PFSK-1 (cell line): ENCODE measurements at regions not wholly inside any gene's neighbourhood (a gene's known extent, or its start where the extent isn't known, plus 50 kb on each side); places are given as distances from the start of the nearest gene placed in this dataset.

Source experiments
- FOXP2 ChIP-seq: optimal IDR thresholded peaks from 2 replicates; pipeline ENCODE3; 2011; ENCODE audit warnings: borderline replicate concordance, control low read depth, inconsistent platforms; ENCODE audit not compliant: insufficient read depth; ENCODE audit errors: extremely low read length, extremely low read depth
- POLR2AphosphoS5 ChIP-seq: IDR thresholded peaks from 2 replicates; pipeline ENCODE4 v1.6.1; 2012; ENCODE audit warnings: low read depth, mild to moderate bottlenecking, control low read depth, low read length, moderate library complexity
- SIN3A ChIP-seq: IDR thresholded peaks from 2 replicates; pipeline ENCODE4 v1.6.1; 2012; ENCODE audit warnings: mild to moderate bottlenecking, low read length, moderate library complexity, borderline replicate concordance; ENCODE audit not compliant: insufficient read depth
- TAF1 ChIP-seq: IDR thresholded peaks from 2 replicates; pipeline ENCODE4 v1.6.1; 2012; ENCODE audit warnings: low read length, control low read depth, borderline replicate concordance; ENCODE audit not compliant: insufficient read depth
- TF ChIP-seq, protein P1 (sequence below), 2 experiments: IDR thresholded peaks; 2 replicates each; pipeline versions ENCODE4 v1.6.1 to v1.8.0; 2011 to 2012; ENCODE audit warnings: low read depth in 2 of 2, low read length in 2 of 2, control low read depth in 1 of 2, inconsistent platforms in 1 of 2, mild to moderate bottlenecking in 1 of 2, moderate library complexity in 1 of 2; ENCODE audit not compliant: insufficient read depth in 1 of 2

DNA sequence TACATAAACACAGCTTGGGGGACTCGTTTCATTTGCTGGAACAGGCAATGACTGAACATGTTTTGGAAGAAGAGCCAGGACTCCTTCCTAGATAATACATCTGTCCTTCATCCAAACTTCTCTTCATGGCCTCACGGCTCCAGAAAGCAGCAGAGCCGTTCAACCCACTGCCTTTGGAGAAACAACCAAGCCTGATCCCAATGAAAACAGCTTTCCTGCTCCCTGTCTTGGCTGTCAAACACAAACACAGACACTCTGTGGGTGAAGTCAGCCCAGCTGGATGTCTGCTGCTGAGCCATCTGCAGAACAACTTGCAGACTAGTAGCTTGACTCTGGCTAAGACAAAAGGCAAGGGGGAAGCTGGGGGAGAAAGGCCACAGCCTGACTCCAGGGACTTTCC, 345.1 kb upstream of the PSMD7 start:
- TF ChIP-seq SIN3A (no peak), TAF1 (no peak), FOXP2 (no peak), POLR2AphosphoS5 (no peak)
- TF ChIP-seq, protein P1, sequence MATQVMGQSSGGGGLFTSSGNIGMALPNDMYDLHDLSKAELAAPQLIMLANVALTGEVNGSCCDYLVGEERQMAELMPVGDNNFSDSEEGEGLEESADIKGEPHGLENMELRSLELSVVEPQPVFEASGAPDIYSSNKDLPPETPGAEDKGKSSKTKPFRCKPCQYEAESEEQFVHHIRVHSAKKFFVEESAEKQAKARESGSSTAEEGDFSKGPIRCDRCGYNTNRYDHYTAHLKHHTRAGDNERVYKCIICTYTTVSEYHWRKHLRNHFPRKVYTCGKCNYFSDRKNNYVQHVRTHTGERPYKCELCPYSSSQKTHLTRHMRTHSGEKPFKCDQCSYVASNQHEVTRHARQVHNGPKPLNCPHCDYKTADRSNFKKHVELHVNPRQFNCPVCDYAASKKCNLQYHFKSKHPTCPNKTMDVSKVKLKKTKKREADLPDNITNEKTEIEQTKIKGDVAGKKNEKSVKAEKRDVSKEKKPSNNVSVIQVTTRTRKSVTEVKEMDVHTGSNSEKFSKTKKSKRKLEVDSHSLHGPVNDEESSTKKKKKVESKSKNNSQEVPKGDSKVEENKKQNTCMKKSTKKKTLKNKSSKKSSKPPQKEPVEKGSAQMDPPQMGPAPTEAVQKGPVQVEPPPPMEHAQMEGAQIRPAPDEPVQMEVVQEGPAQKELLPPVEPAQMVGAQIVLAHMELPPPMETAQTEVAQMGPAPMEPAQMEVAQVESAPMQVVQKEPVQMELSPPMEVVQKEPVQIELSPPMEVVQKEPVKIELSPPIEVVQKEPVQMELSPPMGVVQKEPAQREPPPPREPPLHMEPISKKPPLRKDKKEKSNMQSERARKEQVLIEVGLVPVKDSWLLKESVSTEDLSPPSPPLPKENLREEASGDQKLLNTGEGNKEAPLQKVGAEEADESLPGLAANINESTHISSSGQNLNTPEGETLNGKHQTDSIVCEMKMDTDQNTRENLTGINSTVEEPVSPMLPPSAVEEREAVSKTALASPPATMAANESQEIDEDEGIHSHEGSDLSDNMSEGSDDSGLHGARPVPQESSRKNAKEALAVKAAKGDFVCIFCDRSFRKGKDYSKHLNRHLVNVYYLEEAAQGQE (IDR thresholded peaks at IDR 0.05; ENCODE audit: insufficient read depth in 1 of 2, low read depth in 2 of 2, low read length in 2 of 2), result no peak

DNA sequence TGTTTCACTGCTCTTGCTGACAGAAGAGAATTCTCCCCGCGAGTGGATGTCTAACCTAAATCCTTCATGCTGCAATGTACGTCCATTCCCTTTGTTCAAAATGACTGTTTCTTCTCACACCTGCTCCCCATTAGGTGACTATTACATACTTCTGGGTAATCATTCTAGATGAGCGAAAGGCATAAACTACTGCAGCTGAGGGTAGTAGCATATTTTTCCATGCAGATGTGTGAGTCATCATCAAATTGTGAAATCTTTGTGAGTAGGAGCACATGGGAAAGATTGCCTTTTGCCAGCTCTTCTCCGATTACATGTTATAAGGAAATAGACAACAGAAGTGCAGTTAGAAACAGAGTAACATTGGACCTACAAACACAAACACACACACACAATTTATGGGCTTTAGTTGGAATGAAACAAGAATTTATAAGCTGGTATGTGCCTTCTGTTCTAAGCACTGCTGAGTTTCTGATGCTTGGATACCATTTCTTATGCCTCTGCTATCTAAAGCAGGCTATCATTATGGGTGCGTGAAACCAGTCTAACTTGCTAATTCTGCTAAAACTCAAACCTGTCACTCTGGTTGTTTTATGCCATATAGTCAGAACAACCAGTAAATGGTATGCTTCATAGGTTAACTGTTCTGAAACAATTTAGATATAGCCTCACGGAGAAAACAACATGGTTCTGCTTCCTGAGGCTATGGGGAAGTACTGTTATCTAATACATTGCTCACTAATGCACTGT, 346.9 kb upstream of the PSMD7 start:
- 0 out of 2 replicates have a peak, but pooled peaks have one; percentile 23 for TF ChIP-seq SIN3A
- TF ChIP-seq TAF1, result no peak
- no peak for TF ChIP-seq POLR2AphosphoS5
- TF ChIP-seq, protein P1 (IDR thresholded peaks at IDR 0.05; ENCODE audit: insufficient read depth in 1 of 2, low read depth in 2 of 2, low read length in 2 of 2), result no peak
- TF ChIP-seq FOXP2, result no peak

DNA sequence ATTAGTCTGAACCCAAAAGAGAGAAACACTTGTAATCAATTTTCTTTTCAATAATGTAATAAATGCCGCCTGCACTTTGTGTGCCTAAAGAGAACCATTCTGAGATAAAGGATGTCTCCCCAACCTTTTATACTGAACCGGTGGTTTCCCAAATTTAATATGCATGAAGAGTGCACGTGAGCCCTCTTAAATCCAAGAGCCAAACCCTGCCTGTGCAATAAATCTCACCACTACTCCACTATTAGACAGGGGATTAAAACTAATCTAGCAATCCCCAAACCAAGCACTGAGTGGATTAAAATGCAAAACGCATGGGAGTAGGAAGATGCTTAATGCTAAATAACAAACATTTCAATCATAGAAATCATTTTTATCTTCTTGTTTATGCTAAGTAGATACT, 351.0 kb upstream of the PSMD7 start:
- TF ChIP-seq SIN3A, result no peak
- no peak for TF ChIP-seq POLR2AphosphoS5
- TF ChIP-seq TAF1, result no peak
- TF ChIP-seq, protein P1 (IDR thresholded peaks at IDR 0.05; ENCODE audit: insufficient read depth in 1 of 2, low read depth in 2 of 2, low read length in 2 of 2), result no peak
- TF ChIP-seq FOXP2, result no peak

DNA sequence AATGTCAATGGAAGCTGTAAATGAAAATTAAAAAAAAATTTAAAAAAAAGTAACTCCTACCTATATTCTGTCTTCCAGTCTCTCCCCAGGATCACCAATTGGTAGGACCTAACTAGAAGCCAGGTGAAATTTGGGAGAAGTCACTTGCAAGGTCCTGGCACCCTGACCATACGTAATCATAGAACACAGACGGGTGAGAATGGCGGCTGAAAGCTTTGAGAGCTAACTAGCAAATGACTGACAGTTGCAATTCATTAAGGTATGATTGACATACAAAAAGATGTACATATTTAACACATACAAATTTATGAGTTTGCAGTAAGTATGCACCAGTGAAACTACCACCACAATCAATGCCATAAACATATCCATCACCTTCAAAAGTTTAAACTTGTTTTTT, 372.7 kb upstream of the PSMD7 start:
- TF ChIP-seq SIN3A (no peak), TAF1 (no peak), FOXP2 (no peak), POLR2AphosphoS5 (no peak)
- TF ChIP-seq, protein P1 (IDR thresholded peaks at IDR 0.05; ENCODE audit: insufficient read depth in 1 of 2, low read depth in 2 of 2, low read length in 2 of 2), result no peak
